HG03520 (cell line): ENCODE measurements at regions not wholly inside any gene's neighbourhood (a gene's known extent, or its start where the extent isn't known, plus 50 kb on each side); places are given as distances from the start of the nearest gene placed in this dataset.
"Not testable (repeated sequence)": the region's sequence is repeated elsewhere in the genome, so short reads cannot be mapped to it uniquely, and the experiment has no call there.

Experiments
- ATAC-seq: cut with Tn5 transposase; IDR thresholded peaks from one replicate; pipeline ENCODE4 v1.9.1; 2021; ENCODE audit warnings: mild to moderate bottlenecking, moderate library complexity; ENCODE audit not compliant: unreplicated experiment

DNA sequence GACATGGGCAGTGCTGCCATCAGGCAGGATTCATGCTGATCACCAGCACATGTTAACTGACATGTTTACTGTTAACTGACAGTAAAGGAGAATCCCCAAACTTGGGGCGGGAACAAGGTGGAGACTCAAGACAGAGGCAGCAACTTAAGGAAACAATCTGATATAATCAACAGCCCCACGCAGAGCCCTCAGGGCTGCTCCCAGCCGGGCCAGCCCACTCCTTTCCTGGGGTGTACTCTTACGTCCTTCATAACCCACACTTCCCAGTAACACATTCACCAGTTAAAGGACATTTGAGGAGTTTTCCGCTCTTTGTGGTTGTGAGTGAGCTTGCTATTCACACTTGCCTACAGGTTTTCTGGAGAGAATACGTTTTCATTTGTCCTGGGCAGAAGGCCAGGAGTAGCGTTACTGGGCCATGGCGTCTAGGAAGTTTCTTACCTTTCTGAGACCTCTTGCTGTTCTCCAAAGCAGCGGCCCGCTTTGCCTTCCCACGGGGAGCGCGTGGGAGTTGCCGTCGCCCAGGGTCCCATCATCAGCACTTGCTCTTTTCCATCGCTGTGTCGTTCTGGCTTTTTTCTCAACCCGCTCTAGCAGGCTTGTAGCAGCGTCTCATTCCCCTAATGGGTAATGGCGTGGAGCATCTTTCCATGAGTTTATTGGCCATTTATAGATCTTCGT, 56.4 kb downstream of the FOXF2 start:
- no peak for ATAC-seq

DNA sequence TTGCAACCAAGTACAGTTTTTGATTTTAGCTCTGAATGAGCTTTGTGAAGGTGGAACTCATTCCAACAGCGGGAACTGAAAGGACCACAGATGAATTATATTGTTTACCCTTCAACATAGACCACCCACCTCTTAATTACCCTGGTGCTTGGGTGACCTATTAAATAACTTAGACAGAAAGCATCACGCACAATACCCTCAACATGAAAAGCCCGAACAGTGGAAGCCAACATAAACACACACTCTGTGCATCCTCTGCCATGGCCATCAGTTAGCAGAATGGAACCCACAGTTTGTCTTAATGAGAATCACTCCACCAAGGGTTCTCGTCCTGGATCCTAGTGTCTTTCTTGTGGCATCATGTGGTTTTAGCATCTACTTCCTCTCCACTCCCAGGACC, 60.5 kb downstream of the FOXF2 start:
- no peak for ATAC-seq

DNA sequence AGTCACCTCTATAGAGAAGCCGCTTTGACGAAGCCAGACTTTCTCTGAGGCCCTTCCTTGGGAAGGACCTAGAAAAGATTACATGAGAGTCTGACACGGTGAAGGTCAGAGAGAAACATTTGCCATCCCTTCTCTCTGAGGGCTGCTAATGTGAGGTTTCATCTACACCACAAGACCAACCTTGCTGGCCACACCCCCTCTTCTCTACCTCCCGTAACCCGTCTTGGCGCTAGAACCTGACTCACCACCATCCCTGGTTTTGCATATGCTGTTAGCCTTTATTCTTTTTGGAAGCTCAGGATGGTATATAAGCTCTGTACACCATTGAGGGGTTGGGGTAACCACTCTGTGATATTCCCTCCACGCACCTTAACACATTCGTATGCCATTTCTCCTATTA, 63.6 kb downstream of the FOXF2 start:
- no peak for ATAC-seq

DNA sequence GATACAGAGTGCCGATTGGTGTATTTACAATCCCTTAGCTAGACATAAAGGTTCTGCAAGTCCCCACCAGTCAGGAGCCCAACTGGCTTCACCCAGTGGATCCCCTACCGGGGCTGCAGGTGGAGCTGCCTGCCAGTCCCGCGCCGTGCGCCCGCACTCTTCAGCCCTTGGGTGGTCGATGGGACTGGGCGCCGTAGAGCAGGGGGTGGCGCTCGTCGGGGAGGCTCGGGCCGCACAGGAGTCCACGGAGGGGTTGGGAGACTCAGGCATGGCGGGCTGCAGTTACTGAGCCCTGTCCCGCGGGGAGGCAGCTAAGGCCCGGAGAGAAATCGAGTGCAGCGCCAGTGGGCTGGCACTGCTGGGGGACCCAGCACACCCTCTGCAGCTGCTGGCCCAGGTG, 67.4 kb downstream of the FOXF2 start:
- not testable (repeated sequence) for ATAC-seq

DNA sequence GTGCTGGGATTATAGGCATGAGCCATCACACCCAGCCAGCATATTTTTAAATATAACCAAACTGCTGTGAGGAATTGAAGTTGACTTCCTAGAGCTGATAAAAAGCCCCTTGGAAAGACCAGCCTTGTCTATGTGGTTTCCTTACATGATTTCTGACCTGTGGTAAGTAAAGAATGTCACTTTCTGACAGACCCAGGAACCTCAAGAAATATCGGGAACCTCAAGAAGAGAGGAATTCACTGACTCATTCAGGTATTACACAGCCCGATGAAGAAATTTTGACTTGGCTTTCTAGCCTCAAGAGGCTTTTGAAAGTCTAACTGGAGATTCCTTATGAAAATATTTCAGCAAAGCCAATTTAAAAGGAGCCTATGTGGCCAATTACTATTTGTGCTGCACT, 71.8 kb downstream of the FOXF2 start:
- no peak for ATAC-seq

DNA sequence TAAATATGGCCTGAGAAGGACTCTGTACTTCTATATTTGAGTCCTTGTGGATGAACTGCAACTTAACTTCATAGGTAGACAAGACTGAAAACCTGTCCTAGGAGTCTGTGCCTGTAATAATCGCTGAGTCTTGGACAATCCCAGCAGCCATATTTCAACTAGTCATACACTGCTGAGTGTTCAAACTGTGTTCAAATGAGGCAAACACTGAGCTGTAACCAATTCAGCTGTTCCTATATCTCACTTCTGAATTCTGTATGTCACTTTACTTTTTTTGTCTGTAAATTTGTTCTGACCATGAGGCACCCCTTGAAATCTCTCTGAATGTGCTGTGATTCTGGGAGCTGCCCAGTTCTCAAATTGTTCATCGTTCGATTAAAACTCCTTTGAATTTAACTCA, 72.4 kb downstream of the FOXF2 start:
- ATAC-seq = no peak

DNA sequence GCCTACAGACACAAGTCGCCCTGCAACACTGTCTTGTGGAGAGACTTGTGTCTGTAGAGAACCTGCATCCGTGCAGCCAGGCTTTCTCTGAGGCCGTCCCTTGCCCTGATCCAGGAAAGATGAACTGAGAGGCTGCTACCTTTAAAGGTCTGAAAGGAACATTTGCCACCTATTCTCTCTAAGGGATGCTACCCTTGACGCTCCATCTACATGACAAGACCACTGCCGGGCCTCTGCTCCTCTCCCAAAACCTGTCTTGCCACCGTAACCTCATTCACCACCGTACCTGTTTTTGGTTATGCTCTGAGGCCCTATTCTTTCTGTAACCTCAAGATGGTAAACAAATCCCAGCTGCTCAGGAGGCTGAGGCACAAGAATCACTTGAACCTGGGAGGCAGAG, 73.9 kb downstream of the FOXF2 start:
- ATAC-seq = no peak

DNA sequence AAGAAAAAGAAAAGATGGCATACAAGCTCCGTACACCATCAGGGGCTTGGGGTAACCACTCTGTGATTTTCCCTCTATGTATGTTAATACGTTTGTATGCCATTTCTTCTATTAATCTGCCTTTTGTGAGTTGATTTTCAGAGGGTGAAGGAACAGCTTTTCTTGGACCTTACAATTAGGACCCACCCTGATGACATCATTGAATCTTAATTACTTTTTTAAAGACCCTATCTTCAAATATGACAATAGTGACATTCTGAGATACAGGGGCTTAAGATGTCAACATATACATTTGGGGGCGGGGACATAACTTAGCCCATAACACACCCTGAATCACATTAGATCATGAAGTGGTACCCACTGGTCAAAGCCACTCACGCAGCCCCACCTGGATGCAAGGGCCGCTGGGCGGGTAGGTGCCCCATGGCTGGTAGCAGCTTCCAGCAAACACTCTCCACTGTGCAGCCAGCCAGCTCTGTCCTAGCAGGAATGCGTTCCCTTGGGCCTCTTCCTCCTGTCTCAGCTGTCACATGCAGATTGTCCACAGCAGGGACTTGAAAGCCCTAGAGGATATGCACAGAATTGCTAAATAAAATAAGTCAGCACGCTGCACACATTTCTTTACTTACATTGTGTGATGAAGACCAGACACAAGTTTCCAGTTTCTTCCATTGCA, 74.5 kb downstream of the FOXF2 start:
- no peak for ATAC-seq

DNA sequence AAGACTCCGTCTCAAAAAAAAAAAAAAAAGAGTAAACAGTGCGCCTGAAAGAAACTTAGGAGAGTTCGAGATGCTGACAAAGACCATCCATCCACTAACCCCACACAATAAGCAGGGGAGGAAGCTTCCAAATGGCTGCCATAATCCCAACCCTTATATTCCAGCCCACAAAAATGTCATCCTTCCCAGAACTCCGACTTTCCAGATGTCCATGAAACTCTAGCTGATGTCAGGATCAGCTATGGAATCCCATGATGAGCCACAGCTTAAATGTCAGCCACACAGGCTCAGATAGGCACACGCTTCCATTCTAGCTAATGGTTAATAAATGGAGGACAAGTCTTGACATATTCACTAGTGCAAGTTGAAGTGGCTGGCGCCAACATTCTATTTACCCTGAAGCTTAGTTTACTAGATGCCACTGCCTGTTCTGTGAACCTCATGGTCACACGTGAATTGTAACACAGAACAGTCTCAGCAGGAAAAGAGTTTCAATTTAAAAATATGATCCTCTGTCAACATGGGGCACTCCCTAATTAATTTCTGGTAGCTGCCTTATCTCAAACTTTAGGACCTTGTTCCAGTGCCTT, 75.5 kb downstream of the FOXF2 start:
- ATAC-seq = no peak

DNA sequence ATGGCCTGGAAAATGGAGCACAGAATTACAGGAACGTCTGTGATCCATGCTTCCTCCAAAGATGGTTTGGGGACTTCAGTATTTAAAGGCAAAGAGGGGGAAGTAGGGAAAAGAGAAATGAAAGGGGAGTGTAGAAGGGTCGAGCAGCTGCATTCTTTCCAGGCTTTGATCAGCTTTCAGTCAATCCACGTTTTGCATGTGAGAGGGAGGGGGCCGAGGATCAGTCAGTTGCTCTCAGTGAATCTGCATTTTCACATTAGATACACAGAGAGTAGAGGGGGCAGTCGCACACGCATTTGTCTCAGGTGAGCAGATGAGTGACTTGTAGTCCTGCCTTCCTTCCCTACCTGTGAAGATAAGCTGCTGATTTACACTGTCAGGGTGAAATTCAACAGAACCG, 78.8 kb downstream of the FOXF2 start:
- no peak for ATAC-seq

DNA sequence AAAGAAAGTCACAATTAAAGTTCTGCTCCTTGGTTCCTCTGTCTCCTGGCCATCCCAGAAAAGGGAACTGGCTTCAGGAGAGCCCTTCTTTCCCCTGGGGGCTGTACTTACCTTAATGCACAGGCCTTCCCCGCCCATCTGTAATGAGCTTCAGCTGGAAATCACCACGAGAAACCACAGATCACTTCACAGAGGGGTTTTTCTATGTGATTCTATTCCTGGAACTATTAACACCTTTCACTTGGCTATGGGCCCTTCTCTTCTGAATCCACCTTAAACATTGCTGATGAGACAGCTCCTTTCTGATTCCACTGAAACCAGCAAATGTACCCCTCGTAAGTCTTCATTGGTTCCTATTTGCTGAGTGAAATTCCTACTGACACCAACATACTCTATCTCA, 80.7 kb downstream of the FOXF2 start:
- ATAC-seq = no peak

DNA sequence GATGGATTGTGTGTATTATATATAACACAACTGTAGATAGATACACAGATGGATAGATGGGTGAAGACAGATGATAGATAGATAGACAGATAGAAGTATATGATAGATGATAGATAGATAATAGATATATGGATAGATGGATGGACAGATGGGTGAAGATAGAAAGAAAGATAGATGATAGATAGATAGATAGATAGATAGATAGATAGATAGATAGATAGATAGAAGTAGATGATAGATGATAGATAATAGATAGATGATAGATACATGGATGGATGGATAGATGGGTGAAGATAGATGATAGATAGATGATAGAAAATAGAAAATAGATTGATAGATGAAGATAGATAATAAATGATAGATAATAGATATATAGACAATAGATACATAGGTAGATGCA, 83.3 kb downstream of the FOXF2 start:
- ATAC-seq = no peak

DNA sequence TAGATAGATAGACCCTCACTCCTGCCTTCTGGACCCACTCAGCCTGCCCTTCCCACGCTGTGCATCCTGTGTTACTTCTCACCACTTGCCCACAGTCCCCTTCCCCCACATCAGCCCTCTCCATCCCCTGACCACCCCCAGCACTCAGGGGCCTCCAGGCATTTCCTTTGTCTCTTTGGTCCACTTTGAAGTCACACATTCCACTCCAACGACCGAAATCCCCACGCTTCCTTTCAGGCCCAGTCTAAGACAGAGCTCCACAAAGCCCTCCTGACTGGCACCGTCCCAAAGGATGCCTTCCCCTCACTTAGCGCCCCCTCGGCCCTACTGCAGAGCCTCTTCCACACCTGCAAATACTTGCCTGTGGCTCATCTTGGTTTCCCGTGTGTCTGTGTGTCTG, 83.8 kb downstream of the FOXF2 start:
- no peak for ATAC-seq

DNA sequence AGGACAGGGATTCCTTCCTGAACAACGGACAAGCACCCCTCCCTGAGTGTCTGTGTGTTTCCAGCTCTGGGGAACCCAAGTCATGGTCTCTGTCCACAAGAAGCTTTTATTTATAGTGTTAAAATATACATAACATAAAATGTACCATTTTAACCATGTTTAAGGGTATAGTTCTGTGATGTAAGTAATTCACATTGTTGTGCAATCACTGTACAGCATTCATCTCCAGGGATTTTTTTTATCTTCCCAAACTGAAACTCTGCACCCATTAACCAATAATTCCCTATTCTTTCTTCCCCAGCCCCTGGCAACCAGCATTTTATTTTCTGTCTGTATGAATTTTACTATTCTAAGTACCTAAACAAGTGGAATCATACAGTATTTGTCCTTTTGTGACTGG, 84.2 kb downstream of the FOXF2 start:
- ATAC-seq = no peak

DNA sequence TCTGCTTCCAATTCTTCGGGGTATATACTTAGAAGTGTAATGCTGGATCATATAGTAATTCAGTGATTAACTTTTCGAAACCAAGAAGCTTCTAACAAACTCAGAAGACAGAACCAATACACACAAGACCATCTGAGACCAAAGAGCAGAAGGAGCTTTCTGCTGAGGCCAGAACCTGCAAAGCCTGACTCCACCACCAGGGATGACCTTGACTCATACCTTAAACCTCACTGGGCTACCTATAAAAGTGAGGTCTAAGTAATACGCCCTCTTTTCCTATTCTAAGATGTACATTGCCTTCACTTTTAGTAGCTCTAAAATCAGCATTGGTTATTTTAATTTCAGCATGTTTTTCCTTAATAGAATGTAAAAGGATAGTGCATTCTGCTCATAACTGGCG, 84.8 kb downstream of the FOXF2 start:
- ATAC-seq = no peak

DNA sequence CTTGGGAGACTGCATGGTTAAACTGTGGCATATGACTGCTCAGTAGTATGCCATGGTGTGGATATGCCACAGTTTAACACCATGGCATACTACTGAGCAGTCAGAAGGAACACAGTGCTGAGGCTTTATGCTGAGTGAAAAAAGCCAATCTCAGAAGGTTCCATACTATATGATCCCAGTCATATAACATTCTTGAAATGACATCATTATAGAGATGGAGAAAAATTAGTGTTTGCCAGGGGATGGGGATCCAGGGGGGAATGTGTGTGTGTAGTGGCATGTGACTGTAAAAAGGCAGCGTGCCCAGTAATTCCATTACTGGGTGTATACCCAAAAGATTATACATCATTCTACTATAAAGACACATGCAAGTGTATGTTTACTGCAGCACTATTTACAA, 85.8 kb downstream of the FOXF2 start:
- no peak for ATAC-seq

DNA sequence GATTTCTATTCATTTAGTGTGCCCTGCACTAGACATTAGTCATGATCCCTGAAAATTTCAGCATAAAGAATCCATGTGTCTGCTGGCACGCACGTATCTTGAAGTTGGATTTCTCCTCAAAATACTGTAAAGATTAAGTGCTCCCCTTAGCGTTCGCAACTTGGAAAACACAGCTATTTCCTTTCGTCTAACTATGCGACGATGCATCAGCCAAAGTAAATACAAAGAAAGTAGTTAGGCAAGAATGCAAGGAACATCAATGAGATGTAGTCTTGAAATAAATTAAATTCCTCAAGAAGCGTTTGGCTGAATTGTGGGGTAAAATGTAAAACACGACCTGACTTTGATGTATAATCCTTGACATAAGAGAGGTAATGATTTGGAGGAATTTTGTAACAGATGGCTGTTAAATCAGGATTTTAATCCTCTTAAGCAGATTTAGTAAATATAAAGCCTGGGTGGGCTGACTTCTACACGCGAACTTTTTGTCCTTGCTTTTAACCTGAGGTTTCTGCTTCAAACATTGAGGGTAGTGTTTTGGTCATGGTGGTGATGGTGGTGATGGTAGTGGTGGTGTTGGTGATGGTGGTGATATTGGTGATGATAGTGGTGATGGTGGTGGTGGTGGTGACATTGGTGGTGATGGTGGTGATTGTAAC, 88.2 kb downstream of the FOXF2 start:
- no peak for ATAC-seq

DNA sequence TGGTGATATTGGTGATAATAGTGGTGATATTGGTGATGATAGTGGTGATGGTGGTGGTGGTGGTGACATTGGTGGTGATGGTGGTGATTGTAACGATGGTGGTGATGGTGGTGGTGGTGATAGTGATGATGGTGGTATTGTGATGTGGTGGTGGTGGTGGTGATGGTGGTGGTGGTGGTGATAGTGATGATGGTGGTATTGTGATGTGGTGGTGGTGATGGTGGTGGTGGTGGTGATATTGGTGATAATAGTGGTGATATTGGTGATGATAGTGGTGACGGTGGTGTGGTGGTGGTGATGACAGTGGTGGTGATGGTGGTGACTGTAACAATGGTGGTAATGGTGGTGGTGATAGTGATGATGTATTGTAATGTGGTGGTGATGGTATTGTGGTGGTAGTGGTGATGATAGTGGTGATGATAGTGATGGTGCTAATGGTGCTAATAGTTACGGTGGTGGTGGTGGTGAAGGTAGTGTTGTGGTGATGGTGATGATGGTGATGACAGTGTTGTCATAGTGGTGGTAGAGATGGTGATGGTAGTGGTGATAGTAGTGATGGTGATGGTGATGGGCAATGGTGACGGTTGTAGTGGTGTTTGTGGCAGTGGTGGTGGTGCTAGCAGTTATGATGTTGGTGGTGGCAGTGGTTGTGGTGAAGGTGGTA, 88.9 kb downstream of the FOXF2 start:
- not testable (repeated sequence) for ATAC-seq

DNA sequence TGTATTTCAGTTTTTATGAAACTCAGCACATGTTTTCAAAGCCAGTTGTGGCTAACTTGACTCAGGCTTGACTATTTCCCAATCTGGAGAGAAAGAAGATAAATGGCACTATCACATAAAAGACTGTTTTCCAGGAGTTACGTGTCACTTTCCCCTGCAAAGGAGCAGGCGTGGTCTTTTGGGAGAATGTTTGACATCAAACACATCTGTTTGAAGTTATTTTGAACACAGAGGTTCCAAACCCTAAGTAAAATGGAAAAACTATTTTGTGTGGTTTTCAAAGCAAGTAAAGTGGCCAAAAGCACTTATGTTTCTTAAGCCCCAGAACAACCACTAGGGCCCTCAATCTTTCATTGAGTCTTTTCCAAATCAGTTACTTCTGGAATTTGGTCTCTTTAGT, 89.7 kb downstream of the FOXF2 start:
- ATAC-seq = no peak

DNA sequence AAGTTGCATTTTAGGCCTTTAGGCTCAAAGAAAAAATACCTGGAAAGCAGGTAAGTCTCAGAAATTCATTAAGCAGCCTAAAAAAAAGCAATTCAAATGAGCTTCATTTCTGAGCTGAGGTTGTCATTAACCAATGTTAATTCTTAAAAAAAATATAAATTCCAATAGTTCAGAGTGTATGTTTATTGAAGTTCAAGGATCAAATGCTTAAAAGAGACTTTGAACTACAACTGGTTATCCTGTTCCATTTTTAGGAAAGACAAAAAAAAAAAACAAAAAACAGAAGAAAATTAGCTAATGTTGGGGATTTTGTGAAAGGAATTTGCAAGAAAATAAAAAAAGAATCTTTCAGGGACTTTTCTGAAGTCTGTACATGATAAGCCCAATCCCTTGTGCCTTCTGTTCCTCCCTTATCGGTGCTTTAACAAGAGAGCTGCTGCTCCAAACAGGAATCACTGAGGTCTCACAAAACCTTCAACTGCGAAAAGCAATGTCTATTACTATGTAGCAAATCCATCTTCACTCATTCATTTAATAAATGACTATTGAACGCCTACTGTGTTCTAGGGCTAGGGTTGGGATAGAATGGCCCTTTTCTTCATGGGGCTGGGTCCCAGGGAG, 90.3 kb downstream of the FOXF2 start:
- ATAC-seq = no peak

DNA sequence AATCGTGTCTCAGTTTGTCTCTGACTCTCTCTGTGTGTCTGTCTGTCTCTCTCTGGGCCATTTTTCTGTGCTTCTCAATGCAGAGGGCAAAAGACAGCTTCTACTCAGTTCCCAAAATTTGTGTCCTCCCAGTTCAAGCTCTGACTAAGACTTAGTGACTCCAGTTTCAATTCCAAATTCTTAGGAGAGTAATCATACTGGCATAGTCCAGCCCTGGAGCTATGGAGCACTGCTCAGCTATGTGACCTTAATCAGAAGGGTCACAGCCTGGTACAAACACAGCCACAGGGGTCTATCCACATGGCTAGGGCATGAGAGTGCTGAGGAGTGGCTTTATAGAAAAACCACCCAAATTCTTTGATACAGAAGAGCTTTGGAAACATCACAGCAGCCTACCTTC, 91.9 kb downstream of the FOXF2 start:
- no peak for ATAC-seq
